ENCODE measurements at regions not wholly inside any gene's neighbourhood (a gene's known extent, or its start where the extent isn't known, plus 50 kb on each side); places are given as distances from the start of the nearest gene placed in this dataset.

DNA sequence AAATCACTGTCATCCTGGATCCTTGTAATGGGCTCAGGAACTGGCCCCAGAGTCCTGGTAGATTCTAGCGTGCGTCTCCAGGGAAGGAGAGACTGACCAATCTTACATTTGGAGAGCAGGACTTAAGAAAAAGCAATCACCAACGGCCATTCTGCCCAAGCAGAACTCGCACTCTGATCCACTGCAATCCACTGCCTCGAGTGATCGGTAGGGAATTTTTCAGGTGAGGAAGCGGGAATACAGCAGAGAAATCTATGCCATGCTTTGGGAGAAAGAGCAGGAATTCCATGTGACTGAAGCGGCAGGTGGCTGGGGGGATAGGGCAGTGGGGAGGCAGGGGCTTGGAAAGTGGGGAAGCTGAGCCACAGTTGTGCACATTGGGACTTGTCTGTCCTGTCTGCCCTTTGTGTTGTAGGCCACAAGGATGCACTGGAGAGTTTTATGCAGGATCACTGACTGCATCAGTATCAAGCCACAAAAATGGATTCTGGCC is 143.9 kb upstream of the HS3ST2 start:
- Mint-ChIP-seq H3K9me3 (no peaks in the 10 kb centered on the region), H3K4me1 (no peaks in the 10 kb centered on the region), H3K36me3 (no peaks in the 10 kb centered on the region), H3K27me3 (ENCODE audit: low read depth in 3 of 3) (no peaks in the 10 kb centered on the region), H3K4me3 (no peak overlapping the region), H3K27ac (no peak overlapping the region)
- peaks cover 0 to 2% of the 10 kb centered on the region in 2 donors for H3K27me3 ChIP-seq (ENCODE audit: control insufficient read depth in 2 of 2, insufficient read depth in 2 of 2, low read length in 2 of 2)
- H3K79me2 ChIP-seq (ENCODE audit: insufficient read depth, low read length) = no peaks in the 10 kb centered on the region
- H2AFZ ChIP-seq (ENCODE audit: insufficient read depth, low read depth, low read length, poor library complexity, severe bottlenecking) = peak overlapping the region; percentile 25
- intact Hi-C loops (cut with micrococcal nuclease) = no loop called here
- 97% methylated on average over 8 of the region's 8 CpGs for WGBS (ENCODE audit: insufficient coverage)
- no peak overlapping the region for H3K27ac ChIP-seq (ENCODE audit: low read depth in 1 of 2, low read length in 2 of 2)
- DNase-seq = no peak
- no peaks in the 10 kb centered on the region for H3K4me1 ChIP-seq (ENCODE audit: control insufficient read depth in 1 of 2, insufficient read depth in 2 of 2, low read length in 2 of 2)
- TF ChIP-seq, protein P1, sequence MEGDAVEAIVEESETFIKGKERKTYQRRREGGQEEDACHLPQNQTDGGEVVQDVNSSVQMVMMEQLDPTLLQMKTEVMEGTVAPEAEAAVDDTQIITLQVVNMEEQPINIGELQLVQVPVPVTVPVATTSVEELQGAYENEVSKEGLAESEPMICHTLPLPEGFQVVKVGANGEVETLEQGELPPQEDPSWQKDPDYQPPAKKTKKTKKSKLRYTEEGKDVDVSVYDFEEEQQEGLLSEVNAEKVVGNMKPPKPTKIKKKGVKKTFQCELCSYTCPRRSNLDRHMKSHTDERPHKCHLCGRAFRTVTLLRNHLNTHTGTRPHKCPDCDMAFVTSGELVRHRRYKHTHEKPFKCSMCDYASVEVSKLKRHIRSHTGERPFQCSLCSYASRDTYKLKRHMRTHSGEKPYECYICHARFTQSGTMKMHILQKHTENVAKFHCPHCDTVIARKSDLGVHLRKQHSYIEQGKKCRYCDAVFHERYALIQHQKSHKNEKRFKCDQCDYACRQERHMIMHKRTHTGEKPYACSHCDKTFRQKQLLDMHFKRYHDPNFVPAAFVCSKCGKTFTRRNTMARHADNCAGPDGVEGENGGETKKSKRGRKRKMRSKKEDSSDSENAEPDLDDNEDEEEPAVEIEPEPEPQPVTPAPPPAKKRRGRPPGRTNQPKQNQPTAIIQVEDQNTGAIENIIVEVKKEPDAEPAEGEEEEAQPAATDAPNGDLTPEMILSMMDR (IDR thresholded peaks at IDR 0.05) = no peak
- H3K36me3 ChIP-seq (replicated peaks in 1 of 2; ENCODE audit: control insufficient read depth in 1 of 2, insufficient read depth in 2 of 2, low read length in 2 of 2) = no peaks in the 10 kb centered on the region
- H3K9ac ChIP-seq (ENCODE audit: insufficient read depth, low read length, poor library complexity, severe bottlenecking) = no peak overlapping the region
- no peak overlapping the region for H3K4me2 ChIP-seq (replicated peaks; ENCODE audit: extremely low read depth, low read length, poor library complexity, severe bottlenecking)
- no peak overlapping the region for H3K4me3 ChIP-seq (replicated peaks in 1 of 3; ENCODE audit: low read depth in 2 of 3, low read length in 3 of 3)
- no peaks in the 10 kb centered on the region for H4K20me1 ChIP-seq (ENCODE audit: insufficient read depth, low read length)
- H3K9me3 ChIP-seq (replicated peaks in 1 of 2; ENCODE audit: control insufficient read depth in 1 of 2, insufficient read depth in 1 of 2, low read length in 2 of 2) = no peaks in the 10 kb centered on the region

DNA sequence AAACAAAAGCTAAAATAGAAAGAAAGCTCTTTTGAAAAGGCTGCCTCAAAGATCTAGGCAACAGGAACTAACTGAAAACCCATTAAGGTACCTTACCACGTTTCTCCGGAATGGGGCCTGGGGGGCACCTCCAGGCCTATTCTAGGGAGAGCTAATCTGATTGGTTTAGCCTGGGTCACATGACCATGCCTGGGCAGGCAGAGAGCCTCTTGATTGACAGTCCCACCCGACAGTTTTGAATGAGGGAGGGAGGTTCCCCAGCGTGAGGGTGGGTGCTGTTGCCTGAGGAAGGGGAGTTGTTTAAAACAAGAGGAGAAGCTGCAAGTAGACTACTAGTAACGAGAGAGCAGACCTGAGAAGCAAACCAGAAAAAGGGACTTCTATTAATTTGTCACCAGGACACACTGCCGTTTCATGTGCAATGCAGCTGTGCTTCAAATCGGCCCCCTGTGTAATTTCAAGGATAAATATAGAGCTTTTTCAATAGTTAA is 143.4 kb upstream of the HS3ST2 start:
- Histone ChIP-seq H3K27ac (ENCODE audit: low read depth in 1 of 2, low read length in 2 of 2) (no peak overlapping the region), H3K9me3 (replicated peaks in 1 of 2; ENCODE audit: control insufficient read depth in 1 of 2, insufficient read depth in 1 of 2, low read length in 2 of 2) (no peaks in the 10 kb centered on the region), H3K9ac (ENCODE audit: insufficient read depth, low read length, poor library complexity, severe bottlenecking) (no peak overlapping the region), H3K4me3 (replicated peaks in 1 of 3; ENCODE audit: low read depth in 2 of 3, low read length in 3 of 3) (no peak overlapping the region), H4K20me1 (ENCODE audit: insufficient read depth, low read length) (no peaks in the 10 kb centered on the region), H3K79me2 (ENCODE audit: insufficient read depth, low read length) (no peaks in the 10 kb centered on the region), H3K27me3 (ENCODE audit: control insufficient read depth in 2 of 2, insufficient read depth in 2 of 2, low read length in 2 of 2) (peaks cover 0 to 2% of the 10 kb centered on the region in 2 donors), H2AFZ (ENCODE audit: insufficient read depth, low read depth, low read length, poor library complexity, severe bottlenecking) (peak overlapping the region; percentile 25), H3K4me2 (replicated peaks; ENCODE audit: extremely low read depth, low read length, poor library complexity, severe bottlenecking) (no peak overlapping the region), H3K36me3 (replicated peaks in 1 of 2; ENCODE audit: control insufficient read depth in 1 of 2, insufficient read depth in 2 of 2, low read length in 2 of 2) (no peaks in the 10 kb centered on the region), H3K4me1 (ENCODE audit: control insufficient read depth in 1 of 2, insufficient read depth in 2 of 2, low read length in 2 of 2) (no peaks in the 10 kb centered on the region)
- Mint-ChIP-seq H3K36me3 (no peaks in the 10 kb centered on the region), H3K9me3 (no peaks in the 10 kb centered on the region), H3K27me3 (ENCODE audit: low read depth in 3 of 3) (no peaks in the 10 kb centered on the region), H3K4me1 (no peaks in the 10 kb centered on the region), H3K27ac (no peak overlapping the region), H3K4me3 (no peak overlapping the region)
- intact Hi-C loops (cut with micrococcal nuclease) = no loop called here
- DNase-seq = no peak
- 20% methylated on average over 7 of the region's 7 CpGs for WGBS (ENCODE audit: insufficient coverage)
- TF ChIP-seq, protein P1 (IDR thresholded peaks at IDR 0.05) = no peak

Data from CD14-positive monocyte (primary cell).